Duodenal mucosa (tissue), 2 donors: ENCODE measurements at regions not wholly inside any gene's neighbourhood (a gene's known extent, or its start where the extent isn't known, plus 50 kb on each side); places are given as distances from the start of the nearest gene placed in this dataset.
"Not testable (repeated sequence)": the region's sequence is repeated elsewhere in the genome, so short reads cannot be mapped to it uniquely, and the experiment has no call there.

Source experiments
- H3K27ac ChIP-seq: one replicate; pipeline ENCODE4 v1.7.0; 2013; ENCODE audit warnings: low read depth, low read length
- H3K27me3 ChIP-seq, 2 donors: one replicate each; pipeline ENCODE4 v1.7.0; 2013; ENCODE audit warnings: low read length in 2 of 2, control low read depth in 1 of 2; ENCODE audit not compliant: insufficient read depth in 2 of 2, control insufficient read depth in 1 of 2
- H3K36me3 ChIP-seq, 2 donors: one replicate each; pipeline ENCODE4 v1.7.0; 2013; ENCODE audit warnings: low read length in 2 of 2, control low read depth in 1 of 2; ENCODE audit not compliant: insufficient read depth in 2 of 2, control insufficient read depth in 1 of 2
- H3K4me1 ChIP-seq, 2 donors: one replicate each; pipeline ENCODE4 v1.7.0; 2013; ENCODE audit warnings: low read length in 2 of 2, control low read depth in 1 of 2; ENCODE audit not compliant: insufficient read depth in 2 of 2, control insufficient read depth in 1 of 2
- H3K4me3 ChIP-seq, 2 donors: one replicate each; pipeline ENCODE4 v1.7.0; 2013; ENCODE audit warnings: low read length in 2 of 2, low read depth in 1 of 2
- H3K9ac ChIP-seq, 2 donors: one replicate each; pipeline ENCODE4 v1.7.0; 2013; ENCODE audit warnings: low read length in 2 of 2, low read depth in 1 of 2
- H3K9me3 ChIP-seq, 2 donors: one replicate each; pipeline ENCODE4 v1.7.0; 2013; ENCODE audit warnings: low read length in 2 of 2, control low read depth in 1 of 2; ENCODE audit not compliant: control insufficient read depth in 1 of 2

DNA sequence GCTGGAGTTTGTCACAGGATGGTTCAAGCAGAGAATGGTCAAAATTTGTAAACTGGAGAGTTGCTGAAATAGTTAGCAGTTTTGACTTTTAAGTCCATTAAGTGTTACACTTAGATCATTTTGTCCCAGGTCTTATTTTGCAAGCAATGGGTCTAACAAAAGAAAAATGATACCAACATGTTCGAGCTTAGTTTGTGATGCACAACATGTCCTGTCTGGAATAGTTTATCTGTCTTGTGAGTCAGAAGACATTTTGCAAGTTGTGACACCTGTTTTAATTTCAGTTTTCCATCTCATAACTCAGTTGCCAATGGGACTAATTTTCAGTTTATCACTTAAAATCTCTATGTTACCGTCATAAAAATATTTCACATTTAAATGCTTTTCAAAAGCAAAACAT, 929.8 kb downstream of the CDH18 start:
- Histone ChIP-seq H3K4me3 (no peak overlapping the region), H3K4me1 (no peaks in the 10 kb centered on the region), H3K27ac (no peak overlapping the region), H3K36me3 (no peaks in the 10 kb centered on the region), H3K9me3 (peaks cover 0 to 6% of the 10 kb centered on the region in 2 donors), H3K9ac (no peak overlapping the region), H3K27me3 (no peaks in the 10 kb centered on the region)

DNA sequence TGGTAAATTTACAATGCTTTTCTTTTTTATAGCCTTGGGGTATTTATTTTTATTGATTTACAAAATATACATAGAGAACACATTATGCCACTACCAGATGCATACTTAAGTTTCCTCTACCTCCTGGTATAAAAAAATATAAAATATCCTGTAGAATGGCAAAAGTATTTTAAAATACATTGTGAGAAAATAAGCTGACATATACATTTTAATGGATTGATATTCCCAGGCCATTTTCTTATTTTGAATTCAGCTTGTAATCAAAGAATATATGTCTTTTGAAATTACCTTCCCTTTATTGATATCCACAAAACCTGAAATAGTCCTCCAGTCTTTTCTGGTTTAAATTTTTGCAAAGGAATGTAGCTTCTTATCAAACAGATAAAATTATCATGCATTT, 923.9 kb downstream of the CDH18 start:
- H3K27me3 ChIP-seq: no peaks in the 10 kb centered on the region
- no peak overlapping the region for H3K4me3 ChIP-seq
- H3K27ac ChIP-seq: no peak overlapping the region
- no peak overlapping the region for H3K9ac ChIP-seq
- no peaks in the 10 kb centered on the region for H3K36me3 ChIP-seq
- no peaks in the 10 kb centered on the region for H3K4me1 ChIP-seq
- H3K9me3 ChIP-seq: peaks cover 2 to 6% of the 10 kb centered on the region in 2 donors

DNA sequence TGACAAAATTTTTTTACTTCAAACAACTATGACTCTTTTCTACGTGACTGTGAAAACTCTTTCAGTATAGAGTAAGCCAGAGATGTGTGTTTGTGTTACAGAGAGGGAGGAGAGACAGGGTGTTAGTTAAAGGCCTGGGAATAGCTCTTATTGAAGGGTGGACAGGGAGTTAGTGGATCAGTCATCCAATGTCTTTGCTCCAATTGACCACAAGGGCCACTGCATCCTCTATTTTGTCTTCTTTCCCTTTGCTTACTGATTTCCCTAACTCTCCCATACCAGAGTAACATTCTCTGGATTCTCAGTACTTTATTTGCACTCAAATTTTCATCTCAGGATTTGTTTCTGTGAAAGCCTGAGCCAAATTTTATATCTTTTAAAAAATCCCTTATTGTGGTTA, 920.3 kb downstream of the CDH18 start:
- H3K9me3 ChIP-seq: peaks cover 5 to 12% of the 10 kb centered on the region in 2 donors
- no peak overlapping the region for H3K9ac ChIP-seq
- no peaks in the 10 kb centered on the region for H3K27me3 ChIP-seq
- no peak overlapping the region for H3K4me3 ChIP-seq
- H3K36me3 ChIP-seq: no peaks in the 10 kb centered on the region
- H3K4me1 ChIP-seq: no peaks in the 10 kb centered on the region
- H3K27ac ChIP-seq: no peak overlapping the region

DNA sequence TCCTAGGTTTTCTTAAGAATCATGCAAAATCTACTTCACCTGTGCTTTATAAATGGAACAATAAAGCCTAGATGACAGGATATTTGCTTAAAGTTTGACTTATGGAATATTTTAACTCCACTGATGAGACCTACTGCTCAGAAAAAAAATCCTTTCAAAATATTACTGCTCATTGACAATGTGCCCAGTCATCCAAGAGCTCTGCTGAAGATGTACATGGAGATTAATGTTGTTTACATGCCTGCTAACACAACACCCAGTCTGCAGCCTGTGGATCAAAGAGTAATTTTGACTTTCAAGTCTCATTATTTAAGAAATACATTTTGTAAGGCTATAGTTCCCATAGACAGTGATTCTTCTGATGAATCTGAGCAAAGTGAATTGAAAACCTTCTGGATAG, 889.6 kb downstream of the CDH18 start:
- Histone ChIP-seq H3K27ac (no peak overlapping the region), H3K9ac (no peak overlapping the region), H3K4me1 (no peaks in the 10 kb centered on the region), H3K36me3 (no peaks in the 10 kb centered on the region), H3K27me3 (no peaks in the 10 kb centered on the region), H3K9me3 (peaks cover 8 to 16% of the 10 kb centered on the region in 2 donors), H3K4me3 (no peak overlapping the region)

- peaks cover 6 to 11% of the 10 kb centered on the region in 2 donors for H3K9me3 ChIP-seq
- H3K36me3 ChIP-seq: no peaks in the 10 kb centered on the region
- no peak overlapping the region for H3K4me3 ChIP-seq
- H3K9ac ChIP-seq: no peak overlapping the region
- no peaks in the 10 kb centered on the region for H3K27me3 ChIP-seq
- H3K27ac ChIP-seq: no peak overlapping the region
- no peaks in the 10 kb centered on the region for H3K4me1 ChIP-seq
Measured at GRCh38 chr5:19099195-19099594, 888.8 kb downstream of the CDH18 start.

- Histone ChIP-seq H3K9ac (no peak overlapping the region), H3K27me3 (no peaks in the 10 kb centered on the region), H3K9me3 (no peaks in the 10 kb centered on the region), H3K4me1 (no peaks in the 10 kb centered on the region), H3K4me3 (no peak overlapping the region), H3K27ac (no peak overlapping the region), H3K36me3 (no peaks in the 10 kb centered on the region)
Measured at GRCh38 chr5:19104948-19105347, 883.1 kb downstream of the CDH18 start.

DNA sequence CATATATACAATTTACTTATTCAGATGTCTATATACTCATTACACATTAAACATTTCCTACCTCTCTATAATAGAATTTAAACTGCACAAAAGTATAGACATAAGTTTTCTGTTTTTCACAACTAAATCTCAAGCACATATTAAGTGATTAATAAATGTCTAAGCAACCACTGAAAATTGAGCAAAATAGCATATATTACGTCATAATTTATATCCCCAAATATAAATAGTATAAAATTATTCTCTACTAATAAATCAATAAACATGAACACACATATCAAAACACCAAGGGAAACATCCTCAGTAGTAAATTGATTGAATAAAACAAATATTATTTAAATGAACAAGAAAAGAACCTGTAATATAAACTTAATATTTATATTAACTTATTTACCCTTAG, 865.1 kb downstream of the CDH18 start:
- Histone ChIP-seq H3K36me3 (no peaks in the 10 kb centered on the region), H3K9me3 (peaks cover 0 to 4% of the 10 kb centered on the region in 2 donors), H3K9ac (no peak overlapping the region), H3K27me3 (no peaks in the 10 kb centered on the region), H3K4me3 (no peak overlapping the region), H3K4me1 (no peaks in the 10 kb centered on the region), H3K27ac (no peak overlapping the region)

GRCh38 chr5:19125956-19126713, 861.9 kb downstream of the CDH18 start:
- Histone ChIP-seq H3K9me3 (peaks cover 0 to 2% of the 10 kb centered on the region in 2 donors), H3K4me3 (no peak overlapping the region), H3K27me3 (no peaks in the 10 kb centered on the region), H3K4me1 (no peaks in the 10 kb centered on the region), H3K27ac (no peak overlapping the region), H3K36me3 (no peaks in the 10 kb centered on the region), H3K9ac (no peak overlapping the region)

- Histone ChIP-seq H3K36me3 (no peaks in the 10 kb centered on the region), H3K9me3 (peaks cover 0 to 4% of the 10 kb centered on the region in 2 donors), H3K27me3 (no peaks in the 10 kb centered on the region), H3K4me1 (no peaks in the 10 kb centered on the region), H3K4me3 (no peak overlapping the region), H3K9ac (no peak overlapping the region), H3K27ac (no peak overlapping the region)
Measured at GRCh38 chr5:19140276-19140675, 847.7 kb downstream of the CDH18 start.

DNA sequence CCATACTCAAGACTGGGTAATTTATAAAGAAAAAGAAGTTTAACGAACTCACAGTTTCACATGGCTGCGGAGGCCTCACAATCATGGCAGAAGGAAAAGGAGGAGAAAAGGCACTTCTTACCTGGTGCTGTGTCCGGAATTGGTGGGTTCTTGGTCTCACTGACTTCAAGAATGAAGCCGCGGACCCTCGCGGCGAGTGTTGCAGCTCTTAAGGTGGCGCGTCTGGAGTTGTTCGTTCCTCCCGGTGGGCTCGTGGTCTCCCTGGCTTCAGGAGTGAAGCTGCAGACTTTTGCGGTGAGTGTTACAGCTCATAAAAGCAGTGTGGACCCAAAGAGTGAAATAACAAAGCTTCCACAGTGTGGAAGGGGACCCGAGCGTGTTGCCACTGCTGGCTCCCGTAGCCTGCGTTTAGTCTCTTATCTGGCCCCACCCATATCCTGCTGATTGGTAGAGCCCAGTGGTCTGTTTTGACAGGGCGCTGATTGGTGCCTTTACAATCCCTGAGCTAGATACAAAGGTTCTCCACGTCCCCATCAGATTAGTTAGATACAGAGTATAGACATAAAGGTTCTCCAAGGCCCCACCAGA, 846.0 kb downstream of the CDH18 start:
- H3K4me1 ChIP-seq, H3K9me3 ChIP-seq, H3K27ac ChIP-seq, H3K36me3 ChIP-seq, H3K27me3 ChIP-seq, H3K4me3 ChIP-seq, H3K9ac ChIP-seq: not testable (repeated sequence)
